ENCODE measurements at regions not wholly inside any gene's neighbourhood (a gene's known extent, or its start where the extent isn't known, plus 50 kb on each side); places are given as distances from the start of the nearest gene placed in this dataset.

GRCh38 chr2:220995581-220995980 is 576.5 kb downstream of the EPHA4 start:
- TF ChIP-seq POLR2A (IDR thresholded peaks at IDR 0.05) = no peak
- TF ChIP-seq CTCF (IDR thresholded peaks at IDR 0.05) = no peak
